Sigmoid colon (tissue), 6 donors: ENCODE measurements at regions not wholly inside any gene's neighbourhood (a gene's known extent, or its start where the extent isn't known, plus 50 kb on each side); places are given as distances from the start of the nearest gene placed in this dataset.

Experiments used
- DNase-seq: peaks from one replicate; pipeline ENCODE4 v3.0.0-alpha.2; 2019
- H3K27ac ChIP-seq, 4 donors: fragments of 200-600 bp; sonication (generic); one replicate each; pipeline ENCODE4 v1.5.1; 2016 to 2019; ENCODE audit warnings: mild to moderate bottlenecking in 1 of 4
- H3K27me3 ChIP-seq, 3 donors: fragments of 200-600 bp; sonication (generic); one replicate each; pipeline ENCODE4 v1.5.1; 2019; ENCODE audit warnings: mild to moderate bottlenecking in 1 of 3
- H3K36me3 ChIP-seq, 4 donors: fragments of 200-600 bp; sonication (generic); one replicate each; pipeline ENCODE4 v1.5.1; 2016 to 2019
- H3K4me1 ChIP-seq, 4 donors: fragments of 200-600 bp; sonication (generic); one replicate each; pipeline ENCODE4 v1.5.1; 2017 to 2019
- H3K4me3 ChIP-seq, 4 donors: fragments of 200-600 bp; sonication (generic); one replicate each; pipeline ENCODE4 v1.5.1; 2017 to 2019; ENCODE audit warnings: mild to moderate bottlenecking in 2 of 4, moderate library complexity in 1 of 4
- H3K9me3 ChIP-seq, 4 donors: fragments of 200-600 bp in 3 of 4; sonication (generic) in 3 of 4; one replicate each; pipeline versions ENCODE4 v1.5.1 to v1.6.1; 2013 to 2019
- CTCF ChIP-seq, 4 experiments: fragments of 450-650 bp in 3 of 4; fragments of 200-600 bp in 1 of 4; IDR thresholded peaks; one replicate each; pipeline ENCODE4 v1.5.1; 2016 to 2019; ENCODE audit warnings: antibody characterized with exemption in 4 of 4, mild to moderate bottlenecking in 3 of 4, moderate library complexity in 2 of 4
- EP300 ChIP-seq, 4 donors: sonication (generic); formaldehyde crosslinking; IDR thresholded peaks; one replicate each; pipeline ENCODE4 v1.6.1; 2017; ENCODE audit warnings: antibody characterized with exemption in 4 of 4
- POLR2A ChIP-seq, 2 donors: fragments of 450-650 bp; IDR thresholded peaks; one replicate each; pipeline ENCODE4 v1.6.1; 2016; ENCODE audit warnings: antibody characterized with exemption in 2 of 2, mild to moderate bottlenecking in 2 of 2, moderate library complexity in 2 of 2
- POLR2AphosphoS5 ChIP-seq, 4 donors: sonication (generic); formaldehyde crosslinking; IDR thresholded peaks; one replicate each; pipeline ENCODE4 v1.6.1; 2017; ENCODE audit warnings: antibody characterized with exemption in 4 of 4
- WGBS, 2 donors: extraction: QIAGEN DNeasy Blood & Tissue Kit; methylation state at CpG; one replicate each; pipeline ENCODE4 v1.1.7; 2013; 5-methylcytosine and 5-hydroxymethylcytosine counted together
- intact Hi-C: fragments of 100-400 bp; cut with DNase I; formaldehyde crosslinking; loops from one replicate; pipeline ENCODE4 v1.15.1; 2023
- donor health status: healthy with polysubstance abuse.
- donor health status: healthy.

GRCh38 chr7:125046767-125047166 is 117.1 kb upstream of the POT1 start:
- intact Hi-C loops: no loop called here
- H3K4me1 ChIP-seq: no peaks in the 10 kb centered on the region
- TF ChIP-seq POLR2AphosphoS5 (IDR thresholded peaks at IDR 0.05) (no peak), CTCF (IDR thresholded peaks at IDR 0.05) (no peak), EP300 (IDR thresholded peaks at IDR 0.05) (no peak), POLR2A (IDR thresholded peaks at IDR 0.05) (no peak)
- 90 to 91% methylated on average over 6 of the region's 6 CpGs for WGBS, 2 donors
- H3K36me3 ChIP-seq: no peaks in the 10 kb centered on the region
- no peak for DNase-seq
- no peaks in the 10 kb centered on the region for H3K9me3 ChIP-seq
- H3K27me3 ChIP-seq: no peaks in the 10 kb centered on the region
- H3K27ac ChIP-seq: no peak overlapping the region
- no peak overlapping the region for H3K4me3 ChIP-seq

- Histone ChIP-seq H3K27ac (no peak overlapping the region), H3K36me3 (no peaks in the 10 kb centered on the region), H3K4me3 (no peak overlapping the region), H3K4me1 (peaks cover 0 to 11% (median 5%) of the 10 kb centered on the region in 4 donors), H3K27me3 (no peaks in the 10 kb centered on the region), H3K9me3 (no peaks in the 10 kb centered on the region)
- DNase-seq: no peak
- intact Hi-C loops: no loop called here
- 61 to 76% methylated on average over 9 of the region's 9 CpGs for WGBS, 2 donors
- TF ChIP-seq CTCF (IDR thresholded peaks at IDR 0.05): no peak
- no peak for TF ChIP-seq EP300 (IDR thresholded peaks at IDR 0.05)
- TF ChIP-seq POLR2A (IDR thresholded peaks at IDR 0.05): no peak
- TF ChIP-seq POLR2AphosphoS5 (IDR thresholded peaks at IDR 0.05): no peak
Measured at GRCh38 chr7:125033506-125033905, 103.9 kb upstream of the POT1 start.

- H3K27ac ChIP-seq: no peak overlapping the region
- TF ChIP-seq POLR2A (IDR thresholded peaks at IDR 0.05) (no peak), EP300 (IDR thresholded peaks at IDR 0.05) (no peak), POLR2AphosphoS5 (IDR thresholded peaks at IDR 0.05) (no peak), CTCF (IDR thresholded peaks at IDR 0.05) (no peak)
- intact Hi-C loops: no loop called here
- 46 to 50% methylated on average over 4 of the region's 4 CpGs for WGBS, 2 donors
- no peak overlapping the region for H3K4me3 ChIP-seq
- H3K36me3 ChIP-seq: no peaks in the 10 kb centered on the region
- peaks cover 0 to 11% (median 5%) of the 10 kb centered on the region in 4 donors for H3K4me1 ChIP-seq
- H3K9me3 ChIP-seq: no peaks in the 10 kb centered on the region
- DNase-seq: no peak
- no peaks in the 10 kb centered on the region for H3K27me3 ChIP-seq
Measured at GRCh38 chr7:125032943-125033342, 103.3 kb upstream of the POT1 start.

GRCh38 chr7:125030756-125031387 is 101.2 kb upstream of the POT1 start:
- no peaks in the 10 kb centered on the region for H3K9me3 ChIP-seq
- 67 to 82% methylated on average over 4 of the region's 4 CpGs for WGBS, 2 donors
- H3K36me3 ChIP-seq: no peaks in the 10 kb centered on the region
- TF ChIP-seq EP300 (IDR thresholded peaks at IDR 0.05) (no peak), POLR2A (IDR thresholded peaks at IDR 0.05) (no peak), POLR2AphosphoS5 (IDR thresholded peaks at IDR 0.05) (no peak), CTCF (IDR thresholded peaks at IDR 0.05) (no peak)
- no peak for DNase-seq
- intact Hi-C loops: no loop called here
- peaks cover 0 to 11% (median 5%) of the 10 kb centered on the region in 4 donors for H3K4me1 ChIP-seq
- H3K27ac ChIP-seq: no peak overlapping the region
- no peak overlapping the region for H3K4me3 ChIP-seq
- no peaks in the 10 kb centered on the region for H3K27me3 ChIP-seq

- intact Hi-C loops: no loop called here
- no peaks in the 10 kb centered on the region for H3K36me3 ChIP-seq
- no peaks in the 10 kb centered on the region for H3K9me3 ChIP-seq
- no peaks in the 10 kb centered on the region for H3K27me3 ChIP-seq
- TF ChIP-seq CTCF (IDR thresholded peaks at IDR 0.05) (no peak), POLR2AphosphoS5 (IDR thresholded peaks at IDR 0.05) (no peak), POLR2A (IDR thresholded peaks at IDR 0.05) (no peak), EP300 (IDR thresholded peaks at IDR 0.05) (no peak)
- 82 to 84% methylated on average over 1 of the region's 1 CpG for WGBS, 2 donors
- no peaks in the 10 kb centered on the region for H3K4me1 ChIP-seq
- H3K27ac ChIP-seq: no peak overlapping the region
- H3K4me3 ChIP-seq: no peak overlapping the region
- no peak for DNase-seq
Measured at GRCh38 chr7:125025620-125026019, 96.0 kb upstream of the POT1 start.
